Keratinocyte (primary cell): ENCODE measurements at regions not wholly inside any gene's neighbourhood (a gene's known extent, or its start where the extent isn't known, plus 50 kb on each side); places are given as distances from the start of the nearest gene placed in this dataset.

ENCODE experiments used
- CTCF ChIP-seq, 3 experiments: IDR thresholded peaks in 1 of 3; conservative IDR thresholded peaks in 1 of 3; optimal IDR thresholded peaks in 1 of 3; 2 replicates in 2 of 3; 3 replicates in 1 of 3; pipeline versions ENCODE3 to v1.5.1; 2011; ENCODE audit warnings: low read length in 3 of 3, mild to moderate bottlenecking in 3 of 3, moderate library complexity in 2 of 3, control low read depth in 1 of 3, inconsistent platforms in 1 of 3; ENCODE audit not compliant: insufficient read depth in 2 of 3; ENCODE audit errors: extremely low read depth in 1 of 3
- EZH2 ChIP-seq: IDR thresholded peaks from one replicate; pipeline ENCODE4 v1.6.1; 2012; ENCODE audit warnings: inconsistent platforms, mild to moderate bottlenecking, low read length, moderate library complexity

DNA sequence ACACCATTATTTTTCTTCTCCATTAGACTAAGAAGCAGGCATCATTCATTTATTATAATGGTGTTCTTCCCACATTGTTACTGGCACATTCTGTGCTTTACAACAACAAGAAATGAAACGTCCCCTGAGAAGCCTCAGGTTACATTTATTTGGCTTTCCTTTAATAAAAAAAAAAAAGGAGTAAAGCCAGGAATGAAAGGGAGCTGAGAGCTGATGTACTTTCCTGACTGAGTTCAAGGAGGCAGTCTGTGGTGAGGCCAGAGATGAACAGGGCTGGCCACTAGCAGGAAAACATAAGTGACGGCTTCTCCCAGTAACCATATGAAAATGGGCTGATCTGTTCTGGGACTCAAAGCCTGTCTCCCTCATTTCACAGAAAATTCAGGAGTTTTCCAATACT lies 742.1 kb downstream of the MAFB start:
- no peak for TF ChIP-seq CTCF (optimal IDR thresholded peaks at IDR 0.05 in 1 of 3, IDR thresholded peaks at IDR 0.05 in 1 of 3, conservative IDR thresholded peaks at IDR 0.05 in 1 of 3; ENCODE audit: extremely low read depth in 1 of 3, insufficient read depth in 2 of 3, low read length in 3 of 3)
- TF ChIP-seq EZH2: no peak
